GM10266 (cell line): ENCODE measurements at regions not wholly inside any gene's neighbourhood (a gene's known extent, or its start where the extent isn't known, plus 50 kb on each side); places are given as distances from the start of the nearest gene placed in this dataset.

ENCODE experiments used
- DNase-seq: peaks from one replicate; pipeline ENCODE4 v3.0.0; 2012; ENCODE audit errors: extremely low spot score
- TF ChIP-seq, protein P1 (sequence below): IDR thresholded peaks from 2 replicates; pipeline ENCODE4 v1.5.1; 2012; ENCODE audit warnings: mild to moderate bottlenecking, low read depth; ENCODE audit not compliant: control insufficient read depth, insufficient read depth; ENCODE audit errors: missing control alignments

DNA sequence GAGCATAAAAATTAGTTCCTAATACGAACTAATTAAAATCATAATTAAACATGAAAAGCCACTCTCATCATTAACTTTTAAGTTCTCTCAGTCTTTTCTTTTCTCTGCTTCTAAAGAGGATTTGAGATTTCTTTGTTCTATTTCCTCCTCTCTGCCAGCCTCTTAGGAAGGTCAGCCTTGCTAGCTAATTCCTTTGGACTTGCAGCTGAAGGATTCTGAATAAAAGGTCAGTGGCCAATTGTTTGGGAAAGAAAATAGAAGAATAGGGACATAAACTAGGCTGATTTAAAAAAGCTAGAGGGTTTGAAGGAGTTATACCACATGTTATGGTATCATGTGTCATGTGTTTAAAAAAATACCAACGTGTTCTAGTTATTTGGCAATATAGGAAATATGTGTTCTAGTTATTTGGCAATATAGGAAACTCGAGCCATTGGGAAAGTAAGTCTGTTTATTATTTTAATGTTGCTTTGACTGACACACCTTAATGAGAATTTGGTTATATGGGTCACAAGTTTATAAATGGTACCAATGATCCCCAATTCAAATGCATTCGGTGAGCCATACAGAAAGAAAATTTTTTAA is 1668.7 kb upstream of the PCDH7 start:
- TF ChIP-seq, protein P1, sequence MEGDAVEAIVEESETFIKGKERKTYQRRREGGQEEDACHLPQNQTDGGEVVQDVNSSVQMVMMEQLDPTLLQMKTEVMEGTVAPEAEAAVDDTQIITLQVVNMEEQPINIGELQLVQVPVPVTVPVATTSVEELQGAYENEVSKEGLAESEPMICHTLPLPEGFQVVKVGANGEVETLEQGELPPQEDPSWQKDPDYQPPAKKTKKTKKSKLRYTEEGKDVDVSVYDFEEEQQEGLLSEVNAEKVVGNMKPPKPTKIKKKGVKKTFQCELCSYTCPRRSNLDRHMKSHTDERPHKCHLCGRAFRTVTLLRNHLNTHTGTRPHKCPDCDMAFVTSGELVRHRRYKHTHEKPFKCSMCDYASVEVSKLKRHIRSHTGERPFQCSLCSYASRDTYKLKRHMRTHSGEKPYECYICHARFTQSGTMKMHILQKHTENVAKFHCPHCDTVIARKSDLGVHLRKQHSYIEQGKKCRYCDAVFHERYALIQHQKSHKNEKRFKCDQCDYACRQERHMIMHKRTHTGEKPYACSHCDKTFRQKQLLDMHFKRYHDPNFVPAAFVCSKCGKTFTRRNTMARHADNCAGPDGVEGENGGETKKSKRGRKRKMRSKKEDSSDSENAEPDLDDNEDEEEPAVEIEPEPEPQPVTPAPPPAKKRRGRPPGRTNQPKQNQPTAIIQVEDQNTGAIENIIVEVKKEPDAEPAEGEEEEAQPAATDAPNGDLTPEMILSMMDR = no peak
- no peak for DNase-seq

- TF ChIP-seq, protein P1 = no peak
- no peak for DNase-seq
These were observed 1667.9 kb upstream of the PCDH7 start for GRCh38 chr4:29052266-29052665.

DNA sequence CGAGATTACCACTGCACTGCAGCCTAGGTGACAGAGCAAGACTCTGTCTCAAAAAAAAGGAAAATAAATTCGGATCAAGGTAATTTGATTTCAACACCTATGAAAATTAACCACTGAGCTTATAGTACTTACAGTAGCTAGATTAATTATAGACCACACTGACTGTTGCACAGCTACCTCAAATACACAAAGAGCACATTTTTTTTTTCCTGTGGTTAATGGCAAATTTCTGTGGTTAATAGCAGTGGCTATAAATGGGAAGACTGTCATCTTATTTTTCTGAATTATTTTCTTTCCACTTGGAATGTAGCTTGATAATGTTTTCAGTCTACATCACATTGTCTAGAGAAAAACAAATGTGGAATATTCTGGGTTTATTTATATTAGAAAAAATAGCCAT is 1661.6 kb upstream of the PCDH7 start:
- TF ChIP-seq, protein P1 = no peak
- no peak for DNase-seq

GRCh38 chr4:29066861-29067260 is 1653.3 kb upstream of the PCDH7 start:
- TF ChIP-seq, protein P1 = no peak
- DNase-seq = no peak

GRCh38 chr4:29073571-29073970 is 1646.6 kb upstream of the PCDH7 start:
- no peak for DNase-seq
- TF ChIP-seq, protein P1 = no peak

DNA sequence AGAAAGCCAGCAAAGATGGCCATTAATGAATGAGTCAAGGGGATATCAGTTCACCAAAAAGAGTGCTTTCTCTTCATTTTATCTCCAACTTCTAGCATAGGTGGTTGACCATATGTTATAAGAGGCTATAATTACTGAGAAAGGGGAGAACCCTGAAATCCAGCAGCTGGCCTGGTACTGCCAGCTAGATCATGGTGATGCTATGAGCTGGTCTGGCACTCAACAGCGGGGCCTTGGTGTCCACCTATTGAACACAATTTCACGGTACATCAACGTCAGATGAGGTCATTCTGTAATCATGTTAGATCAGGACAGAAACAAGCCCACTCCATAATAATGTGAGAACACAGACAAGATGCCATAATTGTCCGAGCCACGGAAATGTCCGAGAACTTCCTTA is 1644.8 kb upstream of the PCDH7 start:
- TF ChIP-seq, protein P1 = no peak
- DNase-seq = no peak

- no peak for DNase-seq
- TF ChIP-seq, protein P1 = no peak
These were observed 1640.9 kb upstream of the PCDH7 start for GRCh38 chr4:29079260-29079659.
